ENCODE measurements at regions not wholly inside any gene's neighbourhood (a gene's known extent, or its start where the extent isn't known, plus 50 kb on each side); places are given as distances from the start of the nearest gene placed in this dataset.

- H3K9me2 ChIP-seq (replicated peaks; ENCODE audit: low read depth, low read length): no peaks in the 10 kb centered on the region
Observed at GRCh38 chr9:26067608-26068007, 389.4 kb upstream of the TUSC1 start.

GRCh38 chr9:26066237-26066636, 388.0 kb upstream of the TUSC1 start:
- no peak overlapping the region for H3K4me3 ChIP-seq (ENCODE audit: low read length, poor library complexity, severe bottlenecking)

More at GRCh38 chr9:26067608-26068007, 389.4 kb upstream of the TUSC1 start:
- Histone ChIP-seq H3K4me1 (ENCODE audit: insufficient read depth, low read length, poor library complexity, severe bottlenecking) (no peaks in the 10 kb centered on the region), H2AFZ (ENCODE audit: low read length) (no peak overlapping the region), H3K79me2 (ENCODE audit: insufficient read depth, low read length) (no peaks in the 10 kb centered on the region), H4K20me1 (ENCODE audit: insufficient read depth, low read length, poor library complexity, severe bottlenecking) (no peaks in the 10 kb centered on the region), H3K9ac (ENCODE audit: low read depth, low read length, poor library complexity, severe bottlenecking) (no peak overlapping the region), H3K9me3 (ENCODE audit: insufficient read depth, low read depth, low read length) (no peaks in the 10 kb centered on the region), H3K4me2 (ENCODE audit: low read depth, low read length, poor library complexity, severe bottlenecking) (no peak overlapping the region), H3F3A (ENCODE audit: low read depth) (no peaks in the 10 kb centered on the region), H3K4me3 (ENCODE audit: low read length, poor library complexity, severe bottlenecking) (no peak overlapping the region), H3K36me3 (ENCODE audit: insufficient read depth, low read length) (no peaks in the 10 kb centered on the region), H3K27me3 (ENCODE audit: insufficient read depth, low read length, poor library complexity, severe bottlenecking) (no peaks in the 10 kb centered on the region)
- no peak for TF ChIP-seq CTCF (conservative IDR thresholded peaks at IDR 0.05; ENCODE audit: low read length)
- no peak for TF ChIP-seq EZH2phosphoT487 (IDR thresholded peaks at IDR 0.05; ENCODE audit: borderline replicate concordance)

GRCh38 chr9:26061948-26062575, 383.8 kb upstream of the TUSC1 start:
- H3K9me2 ChIP-seq (replicated peaks; ENCODE audit: low read depth, low read length): no peaks in the 10 kb centered on the region
- H2AFZ ChIP-seq (ENCODE audit: low read length): no peak overlapping the region

More at GRCh38 chr9:26066237-26066636, 388.0 kb upstream of the TUSC1 start:
- Histone ChIP-seq H3K4me1 (ENCODE audit: insufficient read depth, low read length, poor library complexity, severe bottlenecking) (no peaks in the 10 kb centered on the region), H3K9ac (ENCODE audit: low read depth, low read length, poor library complexity, severe bottlenecking) (no peak overlapping the region), H3K4me2 (ENCODE audit: low read depth, low read length, poor library complexity, severe bottlenecking) (no peak overlapping the region), H3K36me3 (ENCODE audit: insufficient read depth, low read length) (no peaks in the 10 kb centered on the region), H3F3A (ENCODE audit: low read depth) (no peaks in the 10 kb centered on the region), H2AFZ (ENCODE audit: low read length) (no peak overlapping the region), H3K27me3 (ENCODE audit: insufficient read depth, low read length, poor library complexity, severe bottlenecking) (no peaks in the 10 kb centered on the region), H3K9me2 (replicated peaks; ENCODE audit: low read depth, low read length) (no peaks in the 10 kb centered on the region), H3K79me2 (ENCODE audit: insufficient read depth, low read length) (no peaks in the 10 kb centered on the region), H4K20me1 (ENCODE audit: insufficient read depth, low read length, poor library complexity, severe bottlenecking) (no peaks in the 10 kb centered on the region), H3K9me3 (ENCODE audit: insufficient read depth, low read depth, low read length) (no peaks in the 10 kb centered on the region)
- TF ChIP-seq CTCF (conservative IDR thresholded peaks at IDR 0.05; ENCODE audit: low read length) (no peak), EZH2phosphoT487 (IDR thresholded peaks at IDR 0.05; ENCODE audit: borderline replicate concordance) (no peak)

More at GRCh38 chr9:26061948-26062575, 383.8 kb upstream of the TUSC1 start:
- H3K9me3 ChIP-seq (ENCODE audit: insufficient read depth, low read depth, low read length): no peaks in the 10 kb centered on the region
- H3K79me2 ChIP-seq (ENCODE audit: insufficient read depth, low read length): no peaks in the 10 kb centered on the region
- H3K4me3 ChIP-seq (ENCODE audit: low read length, poor library complexity, severe bottlenecking): no peak overlapping the region
- TF ChIP-seq CTCF (conservative IDR thresholded peaks at IDR 0.05; ENCODE audit: low read length): no peak
- TF ChIP-seq EZH2phosphoT487 (IDR thresholded peaks at IDR 0.05; ENCODE audit: borderline replicate concordance): no peak
- no peak overlapping the region for H3K4me2 ChIP-seq (ENCODE audit: low read depth, low read length, poor library complexity, severe bottlenecking)
- no peaks in the 10 kb centered on the region for H3K4me1 ChIP-seq (ENCODE audit: insufficient read depth, low read length, poor library complexity, severe bottlenecking)
- H4K20me1 ChIP-seq (ENCODE audit: insufficient read depth, low read length, poor library complexity, severe bottlenecking): no peaks in the 10 kb centered on the region
- H3K27me3 ChIP-seq (ENCODE audit: insufficient read depth, low read length, poor library complexity, severe bottlenecking): no peaks in the 10 kb centered on the region
- H3K9ac ChIP-seq (ENCODE audit: low read depth, low read length, poor library complexity, severe bottlenecking): no peak overlapping the region
- H3F3A ChIP-seq (ENCODE audit: low read depth): no peaks in the 10 kb centered on the region
- no peaks in the 10 kb centered on the region for H3K36me3 ChIP-seq (ENCODE audit: insufficient read depth, low read length)
